ENCODE measurements at regions not wholly inside any gene's neighbourhood (a gene's known extent, or its start where the extent isn't known, plus 50 kb on each side); places are given as distances from the start of the nearest gene placed in this dataset.

- Mint-ChIP-seq H3K36me3 (ENCODE audit: low read depth) (peaks cover 8% of the 10 kb centered on the region), H3K4me1 (ENCODE audit: low read depth) (peaks cover 85% of the 10 kb centered on the region), H3K4me3 (peak overlapping the region; percentile 82), H3K27ac (no peak overlapping the region), H3K9me3 (peaks cover 7% of the 10 kb centered on the region), H3K27me3 (no peaks in the 10 kb centered on the region)
- DNase-seq, result no peak
- TF ChIP-seq CTCF (IDR thresholded peaks at IDR 0.05), result no peak
- intact Hi-C loops (cut with micrococcal nuclease), result no loop called here
- ChIA-PET POLR2A (interaction anchor here (1.2 kb wide), 1 partner anchor 111 kb away, joined by 4 read pairs; no protein-coding TSS in a partner anchor), CTCF (interaction anchor here (2.0 kb wide), 1 partner anchor 8 kb away, joined by 9 read pairs; no protein-coding TSS in a partner anchor)
- no peak for ATAC-seq
Observed at GRCh38 chr12:92034083-92034482, 111.6 kb downstream of the BTG1 start.

GRCh38 chr12:92032965-92033364 lies 112.7 kb downstream of the BTG1 start:
- TF ChIP-seq CTCF (IDR thresholded peaks at IDR 0.05), result no peak
- CTCF ChIA-PET, result interaction anchor here (1.6 to 2.0 kb wide), 2 partner anchors 9 to 23 kb away, joined by 4 to 9 read pairs; no protein-coding TSS in a partner anchor
- peak overlapping the region; percentile 67 for H3K27ac Mint-ChIP-seq

GRCh38 chr12:92032101-92032500 lies 113.5 kb downstream of the BTG1 start:
- Mint-ChIP-seq H3K9me3 (peaks cover 8% of the 10 kb centered on the region), H3K4me3 (no peak overlapping the region), H3K27ac (peak overlapping the region; percentile 66), H3K27me3 (no peaks in the 10 kb centered on the region), H3K36me3 (ENCODE audit: low read depth) (peaks cover 15% of the 10 kb centered on the region), H3K4me1 (ENCODE audit: low read depth) (peaks cover 85% of the 10 kb centered on the region)
- ChIA-PET CTCF (interaction anchor here (1.6 to 2.0 kb wide), 3 partner anchors 10 to 113 kb away, joined by 4 to 9 read pairs (median 4); no protein-coding TSS in a partner anchor), POLR2A (interaction anchor here (2.7 kb wide), 1 partner anchor 113 kb away, joined by 6 read pairs; the partner anchor contains the start of gene BTG1)
- intact Hi-C loops (cut with micrococcal nuclease), result no loop called here
- TF ChIP-seq CTCF (IDR thresholded peaks at IDR 0.05), result no peak
- ATAC-seq (no peak), DNase-seq (no peak)

More at GRCh38 chr12:92032965-92033364, 112.7 kb downstream of the BTG1 start:
- Mint-ChIP-seq H3K4me1 (ENCODE audit: low read depth) (peaks cover 85% of the 10 kb centered on the region), H3K27me3 (no peaks in the 10 kb centered on the region), H3K9me3 (peaks cover 8% of the 10 kb centered on the region), H3K4me3 (no peak overlapping the region), H3K36me3 (ENCODE audit: low read depth) (peaks cover 15% of the 10 kb centered on the region)
- ATAC-seq (no peak), DNase-seq (no peak)
- intact Hi-C loops (cut with micrococcal nuclease), result no loop called here
- POLR2A ChIA-PET, result no interaction called here

- intact Hi-C loops (cut with micrococcal nuclease), result no loop called here
- TF ChIP-seq CTCF (IDR thresholded peaks at IDR 0.05), result no peak
- Mint-ChIP-seq H3K4me1 (ENCODE audit: low read depth) (peaks cover 79% of the 10 kb centered on the region), H3K27me3 (no peaks in the 10 kb centered on the region), H3K36me3 (ENCODE audit: low read depth) (peaks cover 15% of the 10 kb centered on the region), H3K4me3 (peak overlapping the region; percentile 56), H3K27ac (peak overlapping the region; percentile 89), H3K9me3 (peaks cover 8% of the 10 kb centered on the region)
- DNase-seq, result peak; percentile 71
- ChIA-PET POLR2A (interaction anchor here (0.9 to 2.7 kb wide), 5 partner anchors 11 to 114 kb away, joined by 3 to 6 read pairs (median 3); partner anchors contain the start of gene BTG1), CTCF (interaction anchor here (0.6 to 1.8 kb wide), 10 partner anchors 9 to 648 kb away, joined by 3 to 7 read pairs (median 3); no protein-coding TSS in a partner anchor)
- peak; percentile 91 for ATAC-seq
Observed at GRCh38 chr12:92030618-92031017, 115.0 kb downstream of the BTG1 start.

- TF ChIP-seq CTCF (IDR thresholded peaks at IDR 0.05), result no peak
- Mint-ChIP-seq H3K4me1 (ENCODE audit: low read depth) (peaks cover 80% of the 10 kb centered on the region), H3K27me3 (no peaks in the 10 kb centered on the region), H3K27ac (peak overlapping the region; percentile 89), H3K36me3 (ENCODE audit: low read depth) (peaks cover 15% of the 10 kb centered on the region), H3K9me3 (peaks cover 8% of the 10 kb centered on the region), H3K4me3 (peak overlapping the region; percentile 56)
- peak; percentile 8 for ATAC-seq
- CTCF ChIA-PET, result interaction anchor here (0.6 to 1.8 kb wide), 8 partner anchors 10 to 648 kb away, joined by 3 to 7 read pairs (median 3); no protein-coding TSS in a partner anchor
- POLR2A ChIA-PET, result interaction anchor here (1.0 to 2.7 kb wide), 4 partner anchors 75 to 115 kb away, joined by 3 to 6 read pairs (median 3); partner anchors contain the start of gene BTG1
- DNase-seq, result no peak
- intact Hi-C loops (cut with micrococcal nuclease), result no loop called here
Observed at GRCh38 chr12:92029902-92030586, 115.6 kb downstream of the BTG1 start.

Measured in activated CD8-positive, alpha-beta T cell treated with anti-CD3 and anti-CD28 coated beads for 36 hours (primary cell).